Amygdala (tissue), 56 donors: ENCODE measurements at regions not wholly inside any gene's neighbourhood (a gene's known extent, or its start where the extent isn't known, plus 50 kb on each side); places are given as distances from the start of the nearest gene placed in this dataset.
"Not testable (repeated sequence)": the region's sequence is repeated elsewhere in the genome, so short reads cannot be mapped to it uniquely, and the experiment has no call there.

ENCODE experiments used
- DNase-seq, 56 donors: peaks; one replicate each; lab custom pipeline; 2025; lab: John Stamatoyannopoulos, UW

GRCh38 chr5:79924936-79925893 is 65.8 kb downstream of the MTX3 start:
- DNase-seq = peak in 1 of 56 donors; percentile 2

DNA sequence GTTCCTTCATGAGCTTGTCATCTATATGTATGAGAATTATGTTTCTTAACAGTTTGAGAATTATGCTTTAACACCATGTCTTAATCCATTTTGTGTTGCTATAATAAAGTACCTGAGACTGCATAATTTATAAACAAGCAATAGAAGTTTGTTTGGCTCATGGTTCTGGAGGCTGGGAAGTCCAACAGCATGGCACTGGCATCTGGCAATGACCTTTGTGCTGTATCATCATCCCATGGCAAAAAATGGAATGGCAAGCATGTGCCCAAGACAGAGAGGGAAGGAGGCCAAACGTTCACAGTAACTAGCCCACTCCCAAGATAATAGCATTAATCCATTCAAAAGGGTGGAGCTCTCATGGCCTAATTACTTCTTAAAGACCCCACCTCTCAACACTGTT is 67.6 kb downstream of the MTX3 start:
- no peak for DNase-seq

- no peak for DNase-seq
Measured at GRCh38 chr5:79922626-79923025, 68.4 kb downstream of the MTX3 start.

DNA sequence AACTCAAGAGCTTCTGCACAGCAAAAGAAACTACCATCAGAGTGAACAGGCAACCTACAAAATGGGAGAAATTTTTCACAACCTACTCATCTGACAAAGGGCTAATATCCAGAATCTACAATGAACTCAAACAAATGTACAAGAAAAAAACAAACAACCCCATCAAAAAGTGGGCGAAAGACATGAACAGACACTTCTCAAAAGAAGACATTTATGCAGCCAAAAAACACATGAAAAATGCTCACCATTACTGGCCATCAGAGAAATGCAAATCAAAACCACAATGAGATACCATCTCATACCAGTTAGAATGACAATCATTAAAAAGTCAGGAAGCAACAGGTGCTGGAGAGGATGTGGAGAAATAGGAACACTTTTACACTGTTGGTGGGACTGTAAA is 83.6 kb downstream of the MTX3 start:
- DNase-seq = not testable (repeated sequence)

GRCh38 chr5:79902571-79902970 is 88.5 kb downstream of the MTX3 start:
- DNase-seq = not testable (repeated sequence)

DNA sequence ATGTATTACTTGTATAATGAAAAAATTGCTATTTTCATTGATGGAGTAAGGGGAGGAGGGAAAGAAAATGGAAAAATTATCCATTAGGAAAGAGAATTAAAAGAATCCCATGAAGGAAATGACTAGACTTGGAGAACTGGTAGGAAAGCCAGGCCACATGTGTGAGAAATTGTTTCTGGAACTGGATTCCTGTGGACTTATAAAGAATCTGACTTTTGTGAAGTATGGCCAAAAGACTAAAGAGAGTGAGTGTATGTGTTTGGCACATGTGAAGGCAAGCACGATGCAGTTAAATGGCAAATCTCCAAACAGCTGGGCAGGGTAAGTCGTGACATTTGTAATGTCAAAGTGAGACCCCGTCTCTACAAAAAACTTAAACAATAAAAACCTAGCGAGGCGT is 89.4 kb downstream of the MTX3 start:
- DNase-seq = no peak

- no peak for DNase-seq
Measured at GRCh38 chr5:79898611-79899010, 92.5 kb downstream of the MTX3 start.

DNA sequence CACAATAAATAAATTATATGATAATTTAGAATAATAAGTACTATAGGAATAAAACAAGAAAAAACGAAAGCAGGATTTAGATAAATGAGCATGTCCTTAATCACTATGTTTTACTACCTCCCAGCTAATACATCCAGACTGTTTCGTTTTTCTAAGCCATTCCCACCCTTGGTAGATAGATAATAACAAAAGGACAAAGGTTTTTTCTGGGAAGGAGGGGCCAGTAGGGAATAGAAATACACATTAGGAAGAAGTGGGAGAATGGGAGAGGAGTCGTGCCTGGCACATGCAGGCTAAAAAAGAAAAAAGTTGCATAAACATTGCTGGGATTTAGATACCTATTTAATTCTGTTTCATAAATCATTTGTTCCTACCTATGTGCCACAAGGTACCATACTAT is 97.1 kb downstream of the MTX3 start:
- DNase-seq = no peak

DNA sequence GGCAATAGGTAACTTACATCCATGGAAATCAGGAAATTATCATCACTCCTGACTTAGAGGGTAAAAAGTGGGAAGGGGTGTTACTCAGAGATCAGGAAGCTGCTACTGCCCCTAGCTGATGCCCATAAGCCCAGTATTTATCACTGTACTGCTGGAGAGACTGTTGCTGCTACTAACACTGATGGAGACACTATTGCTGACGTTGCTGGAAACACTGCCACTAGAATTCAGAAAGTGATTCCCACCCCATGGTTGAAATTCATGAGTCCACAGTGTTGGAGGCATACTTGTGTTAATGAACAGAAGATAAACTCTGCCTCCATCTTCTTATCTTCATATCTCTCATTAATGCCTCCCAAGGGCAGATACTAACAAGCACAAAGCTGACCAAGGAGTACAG is 97.6 kb downstream of the MTX3 start:
- DNase-seq = no peak

GRCh38 chr5:79890930-79891249 is 100.2 kb downstream of the MTX3 start:
- no peak for DNase-seq

- peak in 5 of 56 donors; percentile 0 to 68 (median 6) for DNase-seq
Measured at GRCh38 chr5:79890119-79890929, 100.7 kb downstream of the MTX3 start.

- no peak for DNase-seq
Measured at GRCh38 chr5:79888643-79889042, 102.4 kb downstream of the MTX3 start.

DNA sequence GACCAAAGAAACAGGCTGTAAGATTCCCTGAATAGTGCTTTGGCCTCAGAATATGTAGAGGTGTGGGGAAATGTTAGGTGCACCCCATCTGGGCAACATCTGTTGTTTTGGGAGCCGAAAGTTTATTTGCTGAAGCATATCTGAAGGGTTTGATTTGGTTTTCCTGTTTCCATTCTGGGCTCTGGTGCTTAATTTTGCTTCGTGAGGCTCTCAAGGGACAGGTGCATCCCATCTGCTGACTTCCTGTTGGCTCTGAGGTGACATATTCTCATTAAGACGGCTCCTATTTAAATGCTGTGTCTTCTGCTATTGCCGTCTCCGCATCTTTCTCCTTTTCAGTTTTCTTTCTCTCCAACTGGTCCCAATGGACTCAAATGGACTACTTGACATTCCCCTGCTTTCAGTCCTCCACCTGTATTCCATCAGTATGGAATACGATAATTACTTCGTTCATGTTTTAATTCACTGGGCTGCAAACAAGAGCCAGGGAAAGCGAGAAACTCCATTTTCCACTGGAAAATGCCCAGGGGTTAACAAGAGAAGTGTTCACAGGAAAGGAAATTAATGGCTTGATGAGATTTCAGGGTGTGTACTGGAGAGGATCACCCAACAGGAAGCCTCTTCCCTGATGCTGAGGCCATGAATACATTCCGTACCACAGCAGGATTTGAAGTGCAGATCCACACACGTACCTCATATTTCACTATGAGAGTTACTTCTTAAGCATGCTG is 104.0 kb downstream of the MTX3 start:
- no peak for DNase-seq

GRCh38 chr5:79886456-79886855 is 104.6 kb downstream of the MTX3 start:
- DNase-seq = no peak

GRCh38 chr5:79879880-79880279 is 111.2 kb downstream of the MTX3 start:
- not testable (repeated sequence) for DNase-seq

DNA sequence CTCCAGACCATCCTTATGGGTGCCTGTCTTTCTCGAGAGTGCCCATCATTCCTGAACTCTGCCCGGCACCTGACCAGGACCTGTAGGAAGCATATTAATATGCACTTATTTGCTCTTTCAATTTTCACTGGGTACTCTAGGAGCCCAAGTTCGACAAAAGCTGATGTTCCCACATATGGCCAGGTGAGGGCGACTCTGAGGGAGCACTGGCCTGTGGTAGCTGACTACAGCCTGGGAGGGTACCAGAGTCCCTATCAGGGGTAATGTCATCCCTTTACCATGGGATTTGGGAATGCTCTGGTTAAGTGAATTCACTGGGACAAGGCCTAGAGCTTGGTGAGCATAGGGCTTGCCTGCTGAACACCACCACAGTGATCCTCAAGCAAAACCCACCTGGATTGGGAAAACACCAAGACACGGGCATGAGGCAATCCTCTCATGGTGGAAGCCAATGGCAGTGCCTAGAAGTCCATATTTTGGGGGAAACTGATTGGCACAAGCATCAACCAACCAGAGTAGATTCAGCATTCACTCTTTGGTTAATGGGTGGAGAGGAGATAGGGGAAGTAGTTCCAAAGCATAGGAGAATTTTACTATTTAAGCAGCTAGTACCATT is 112.2 kb downstream of the MTX3 start:
- DNase-seq = no peak

DNA sequence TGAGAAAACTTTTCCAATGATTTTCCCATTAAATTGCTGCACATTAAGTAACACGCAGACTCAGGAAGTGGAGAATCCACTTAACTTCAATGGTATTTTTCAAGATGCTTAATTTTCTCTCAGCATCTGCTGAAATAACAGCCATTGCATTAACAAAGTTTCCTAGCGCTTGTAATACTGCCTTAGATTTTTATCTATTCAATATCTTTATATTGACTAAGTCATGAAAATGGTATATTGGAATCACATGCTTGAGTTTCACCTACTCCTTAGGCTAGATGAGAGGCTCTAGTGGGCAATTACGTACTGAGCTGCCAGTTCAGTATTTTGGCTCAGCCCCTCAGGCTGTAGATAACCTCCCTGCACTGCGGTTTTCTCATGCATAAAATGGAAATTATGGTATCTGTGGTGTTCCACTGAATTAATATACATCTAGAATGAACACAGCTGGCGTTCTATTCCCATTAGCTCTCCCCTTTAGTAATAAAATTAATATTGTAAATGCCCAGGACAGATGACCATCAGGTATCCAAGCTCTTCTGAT is 112.9 kb downstream of the MTX3 start:
- no peak for DNase-seq

DNA sequence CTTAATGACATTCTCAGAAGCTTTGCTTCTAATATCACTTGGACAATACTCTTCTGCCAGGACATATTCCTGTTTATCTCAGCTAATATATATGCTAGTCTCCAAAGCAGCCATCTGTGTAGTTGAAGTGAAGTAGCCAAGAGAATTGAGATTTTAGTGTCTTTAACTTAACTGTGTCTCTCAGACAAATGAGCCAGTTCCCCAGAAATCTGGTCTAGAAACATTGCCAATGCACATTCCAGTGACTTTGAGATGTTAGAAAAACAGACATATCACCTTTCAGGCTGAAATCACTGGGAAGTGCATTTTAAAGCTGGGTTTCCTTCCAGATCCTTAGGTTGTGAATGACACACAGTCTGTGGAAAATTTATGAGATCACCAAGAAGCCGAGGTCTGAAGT is 114.6 kb downstream of the MTX3 start:
- DNase-seq = no peak

- no peak for DNase-seq
Measured at GRCh38 chr5:79875230-79875629, 115.8 kb downstream of the MTX3 start.

DNA sequence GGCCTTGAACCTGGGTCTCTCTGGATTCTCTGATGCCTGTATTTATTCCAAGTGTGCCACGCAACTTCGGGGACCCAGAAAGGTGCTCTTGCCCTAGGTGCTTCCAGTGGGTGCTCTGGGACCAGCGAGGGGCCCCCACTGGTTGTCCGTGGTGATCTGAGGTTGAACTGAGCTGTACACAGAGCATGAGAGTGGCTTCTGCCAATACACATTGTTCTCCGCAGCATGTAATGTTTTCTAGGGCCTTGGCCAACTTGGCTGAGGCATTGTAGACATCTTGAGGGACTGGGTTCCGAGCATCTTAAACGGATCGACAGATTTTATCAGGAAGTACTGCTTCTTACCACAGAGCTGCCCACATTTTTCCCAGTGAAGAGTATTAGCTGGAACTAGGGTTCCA is 117.9 kb downstream of the MTX3 start:
- DNase-seq = no peak
